WTC11 (cell line): ENCODE measurements at regions not wholly inside any gene's neighbourhood (a gene's known extent, or its start where the extent isn't known, plus 50 kb on each side); places are given as distances from the start of the nearest gene placed in this dataset.

ENCODE experiments used
- GTF2I ChIP-seq: fragments of 250-450 bp; sonication (Bioruptor Pico); conservative IDR thresholded peaks from 2 replicates; pipeline ENCODE4 v1.4.0; 2021; ENCODE audit warnings: mild to moderate bottlenecking
- TF ChIP-seq, protein P1 (sequence below): sonication (generic); formaldehyde crosslinking; conservative IDR thresholded peaks from 2 replicates; pipeline ENCODE4 v1.8.1; 2023; ENCODE audit warnings: mild to moderate bottlenecking, low read depth, missing genetic modification reagents, moderate library complexity
- TF ChIP-seq, protein P2 (sequence below): fragments of 200-600 bp; IDR thresholded peaks from 2 replicates; pipeline ENCODE4 v1.8.0; 2022; ENCODE audit warnings: antibody characterized with exemption

DNA sequence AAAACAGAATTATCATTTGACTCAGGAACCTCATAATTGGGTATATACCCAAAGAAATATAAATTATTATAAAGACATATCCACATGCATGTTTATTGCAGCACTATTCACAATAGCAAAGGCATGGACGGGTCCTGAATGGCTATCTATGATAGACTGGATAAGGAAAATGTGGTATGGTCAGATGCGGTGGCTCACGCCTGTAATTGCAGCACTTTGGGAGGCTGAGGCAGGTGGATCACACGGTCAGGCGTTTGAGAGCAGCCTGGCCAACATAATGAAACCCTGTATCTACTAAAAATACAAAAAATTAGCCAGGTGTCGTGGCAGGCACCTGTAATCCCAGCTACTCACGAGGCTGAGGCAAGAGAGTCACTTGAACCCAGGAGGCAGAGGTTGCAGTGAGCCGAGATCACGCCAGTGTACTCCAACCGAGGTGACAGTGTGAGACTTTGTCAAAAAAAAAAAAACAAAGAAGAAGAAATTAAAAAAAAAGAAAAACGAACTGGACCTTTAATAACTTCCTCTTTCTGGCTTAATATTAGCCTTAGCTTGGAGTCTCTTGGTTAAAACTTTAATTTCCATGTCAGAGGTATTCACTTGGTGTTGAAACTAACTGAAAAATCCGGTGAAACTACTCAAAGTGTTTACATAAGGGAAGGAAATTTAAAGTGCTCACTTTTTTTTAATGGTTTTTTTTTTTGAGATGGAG lies 104.4 kb downstream of the ZNF486 start:
- TF ChIP-seq, protein P1, sequence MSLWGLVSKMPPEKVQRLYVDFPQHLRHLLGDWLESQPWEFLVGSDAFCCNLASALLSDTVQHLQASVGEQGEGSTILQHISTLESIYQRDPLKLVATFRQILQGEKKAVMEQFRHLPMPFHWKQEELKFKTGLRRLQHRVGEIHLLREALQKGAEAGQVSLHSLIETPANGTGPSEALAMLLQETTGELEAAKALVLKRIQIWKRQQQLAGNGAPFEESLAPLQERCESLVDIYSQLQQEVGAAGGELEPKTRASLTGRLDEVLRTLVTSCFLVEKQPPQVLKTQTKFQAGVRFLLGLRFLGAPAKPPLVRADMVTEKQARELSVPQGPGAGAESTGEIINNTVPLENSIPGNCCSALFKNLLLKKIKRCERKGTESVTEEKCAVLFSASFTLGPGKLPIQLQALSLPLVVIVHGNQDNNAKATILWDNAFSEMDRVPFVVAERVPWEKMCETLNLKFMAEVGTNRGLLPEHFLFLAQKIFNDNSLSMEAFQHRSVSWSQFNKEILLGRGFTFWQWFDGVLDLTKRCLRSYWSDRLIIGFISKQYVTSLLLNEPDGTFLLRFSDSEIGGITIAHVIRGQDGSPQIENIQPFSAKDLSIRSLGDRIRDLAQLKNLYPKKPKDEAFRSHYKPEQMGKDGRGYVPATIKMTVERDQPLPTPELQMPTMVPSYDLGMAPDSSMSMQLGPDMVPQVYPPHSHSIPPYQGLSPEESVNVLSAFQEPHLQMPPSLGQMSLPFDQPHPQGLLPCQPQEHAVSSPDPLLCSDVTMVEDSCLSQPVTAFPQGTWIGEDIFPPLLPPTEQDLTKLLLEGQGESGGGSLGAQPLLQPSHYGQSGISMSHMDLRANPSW (CRISPR knock-in tag) = no peak
- TF ChIP-seq, protein P2, sequence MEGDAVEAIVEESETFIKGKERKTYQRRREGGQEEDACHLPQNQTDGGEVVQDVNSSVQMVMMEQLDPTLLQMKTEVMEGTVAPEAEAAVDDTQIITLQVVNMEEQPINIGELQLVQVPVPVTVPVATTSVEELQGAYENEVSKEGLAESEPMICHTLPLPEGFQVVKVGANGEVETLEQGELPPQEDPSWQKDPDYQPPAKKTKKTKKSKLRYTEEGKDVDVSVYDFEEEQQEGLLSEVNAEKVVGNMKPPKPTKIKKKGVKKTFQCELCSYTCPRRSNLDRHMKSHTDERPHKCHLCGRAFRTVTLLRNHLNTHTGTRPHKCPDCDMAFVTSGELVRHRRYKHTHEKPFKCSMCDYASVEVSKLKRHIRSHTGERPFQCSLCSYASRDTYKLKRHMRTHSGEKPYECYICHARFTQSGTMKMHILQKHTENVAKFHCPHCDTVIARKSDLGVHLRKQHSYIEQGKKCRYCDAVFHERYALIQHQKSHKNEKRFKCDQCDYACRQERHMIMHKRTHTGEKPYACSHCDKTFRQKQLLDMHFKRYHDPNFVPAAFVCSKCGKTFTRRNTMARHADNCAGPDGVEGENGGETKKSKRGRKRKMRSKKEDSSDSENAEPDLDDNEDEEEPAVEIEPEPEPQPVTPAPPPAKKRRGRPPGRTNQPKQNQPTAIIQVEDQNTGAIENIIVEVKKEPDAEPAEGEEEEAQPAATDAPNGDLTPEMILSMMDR = no peak
- no peak for TF ChIP-seq GTF2I
